ENCODE measurements at regions not wholly inside any gene's neighbourhood (a gene's known extent, or its start where the extent isn't known, plus 50 kb on each side); places are given as distances from the start of the nearest gene placed in this dataset.
"Not testable (repeated sequence)": the region's sequence is repeated elsewhere in the genome, so short reads cannot be mapped to it uniquely, and the experiment has no call there.

DNA sequence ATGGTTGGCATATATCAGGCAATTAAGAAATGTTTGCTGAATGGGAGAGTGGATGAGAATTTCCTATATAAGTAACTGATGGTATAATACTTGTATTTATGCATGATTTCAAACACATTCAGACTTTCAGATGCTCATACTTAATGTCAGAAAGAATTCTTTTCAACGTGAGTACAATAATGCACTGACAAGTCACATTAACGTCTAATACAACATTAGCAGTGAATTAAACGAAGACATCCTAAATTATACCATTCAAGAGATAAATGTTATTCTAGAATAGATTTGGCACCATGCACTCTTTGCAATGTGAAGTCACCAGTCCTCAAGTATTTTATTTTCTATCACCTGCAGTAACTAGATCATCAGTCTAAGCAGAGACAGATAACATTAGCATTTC is 712.9 kb downstream of the TLE1 start:
- Histone ChIP-seq H3K27me3 (ENCODE audit: control insufficient read depth in 2 of 2, insufficient read depth in 2 of 2, low read length in 2 of 2) (no peaks in the 10 kb centered on the region), H3K27ac (ENCODE audit: insufficient read depth, low read depth, low read length) (no peak overlapping the region), H3K9me3 (replicated peaks; ENCODE audit: control insufficient read depth, insufficient read depth, low read length) (no peaks in the 10 kb centered on the region), H3K4me3 (replicated peaks in 1 of 3; ENCODE audit: insufficient read depth in 1 of 3, low read depth in 1 of 3, low read length in 3 of 3) (no peak overlapping the region), H3K4me1 (ENCODE audit: control insufficient read depth, extremely low read depth, insufficient read depth, low read length) (no peaks in the 10 kb centered on the region), H3K79me2 (ENCODE audit: control insufficient read depth, insufficient read depth, low read length) (no peaks in the 10 kb centered on the region), H3K9ac (replicated peaks; ENCODE audit: extremely low read depth, insufficient read depth, low read length) (no peak overlapping the region), H2AFZ (ENCODE audit: low read depth, low read length) (no peak overlapping the region), H4K20me1 (replicated peaks; ENCODE audit: control insufficient read depth, extremely low read depth, insufficient read depth, low read length) (no peaks in the 10 kb centered on the region), H3K36me3 (ENCODE audit: control insufficient read depth in 2 of 2, extremely low read depth in 1 of 2, insufficient read depth in 2 of 2, low read length in 2 of 2) (no peaks in the 10 kb centered on the region), H3K4me2 (ENCODE audit: insufficient read depth, low read length) (no peak overlapping the region), H3K9me1 (replicated peaks; ENCODE audit: control insufficient read depth, extremely low read depth, insufficient read depth, low read length) (no peaks in the 10 kb centered on the region)
- ChIA-PET POLR2A (no interaction called here), CTCF (no interaction called here)
- TF ChIP-seq EZH2 (IDR thresholded peaks at IDR 0.05; ENCODE audit: borderline replicate concordance, low read depth, low read length, severe bottlenecking) (no peak), MYC (IDR thresholded peaks at IDR 0.05; ENCODE audit: low read depth, low read length) (no peak), JUN (IDR thresholded peaks at IDR 0.05; ENCODE audit: borderline replicate concordance, insufficient read depth, insufficient read length, low read depth) (no peak), FOS (IDR thresholded peaks at IDR 0.05; ENCODE audit: borderline replicate concordance, insufficient read depth, low read length) (no peak), POLR2A (IDR thresholded peaks at IDR 0.05; ENCODE audit: low read depth, low read length) (no peak), POLR2AphosphoS5 (IDR thresholded peaks at IDR 0.05; ENCODE audit: insufficient read depth, low read depth, low read length) (no peak), GATA2 (IDR thresholded peaks at IDR 0.05; ENCODE audit: insufficient read depth, insufficient read length, low read depth, low read length) (no peak)
- TF ChIP-seq, protein P1, sequence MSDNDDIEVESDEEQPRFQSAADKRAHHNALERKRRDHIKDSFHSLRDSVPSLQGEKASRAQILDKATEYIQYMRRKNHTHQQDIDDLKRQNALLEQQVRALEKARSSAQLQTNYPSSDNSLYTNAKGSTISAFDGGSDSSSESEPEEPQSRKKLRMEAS (IDR thresholded peaks at IDR 0.05; ENCODE audit: insufficient read depth, insufficient read length) = no peak
- TF ChIP-seq, protein P2, sequence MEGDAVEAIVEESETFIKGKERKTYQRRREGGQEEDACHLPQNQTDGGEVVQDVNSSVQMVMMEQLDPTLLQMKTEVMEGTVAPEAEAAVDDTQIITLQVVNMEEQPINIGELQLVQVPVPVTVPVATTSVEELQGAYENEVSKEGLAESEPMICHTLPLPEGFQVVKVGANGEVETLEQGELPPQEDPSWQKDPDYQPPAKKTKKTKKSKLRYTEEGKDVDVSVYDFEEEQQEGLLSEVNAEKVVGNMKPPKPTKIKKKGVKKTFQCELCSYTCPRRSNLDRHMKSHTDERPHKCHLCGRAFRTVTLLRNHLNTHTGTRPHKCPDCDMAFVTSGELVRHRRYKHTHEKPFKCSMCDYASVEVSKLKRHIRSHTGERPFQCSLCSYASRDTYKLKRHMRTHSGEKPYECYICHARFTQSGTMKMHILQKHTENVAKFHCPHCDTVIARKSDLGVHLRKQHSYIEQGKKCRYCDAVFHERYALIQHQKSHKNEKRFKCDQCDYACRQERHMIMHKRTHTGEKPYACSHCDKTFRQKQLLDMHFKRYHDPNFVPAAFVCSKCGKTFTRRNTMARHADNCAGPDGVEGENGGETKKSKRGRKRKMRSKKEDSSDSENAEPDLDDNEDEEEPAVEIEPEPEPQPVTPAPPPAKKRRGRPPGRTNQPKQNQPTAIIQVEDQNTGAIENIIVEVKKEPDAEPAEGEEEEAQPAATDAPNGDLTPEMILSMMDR (IDR thresholded peaks at IDR 0.05; ENCODE audit: extremely low read depth in 1 of 2, insufficient read depth in 1 of 2, low read depth in 1 of 2, low read length in 2 of 2) = no peak
- no peak for FAIRE-seq
- no TSS peak for BruUV-seq (replicated peaks)
- intact Hi-C loops (cut with micrococcal nuclease) (no loop called here), dilution Hi-C loops (cut with MboI; ENCODE audit: extremely low pct_ligation_motif_present, low sequenced_read_pairs) (no loop called here)
- DNase-seq (ENCODE audit: low read depth, low spot score) = no peak

DNA sequence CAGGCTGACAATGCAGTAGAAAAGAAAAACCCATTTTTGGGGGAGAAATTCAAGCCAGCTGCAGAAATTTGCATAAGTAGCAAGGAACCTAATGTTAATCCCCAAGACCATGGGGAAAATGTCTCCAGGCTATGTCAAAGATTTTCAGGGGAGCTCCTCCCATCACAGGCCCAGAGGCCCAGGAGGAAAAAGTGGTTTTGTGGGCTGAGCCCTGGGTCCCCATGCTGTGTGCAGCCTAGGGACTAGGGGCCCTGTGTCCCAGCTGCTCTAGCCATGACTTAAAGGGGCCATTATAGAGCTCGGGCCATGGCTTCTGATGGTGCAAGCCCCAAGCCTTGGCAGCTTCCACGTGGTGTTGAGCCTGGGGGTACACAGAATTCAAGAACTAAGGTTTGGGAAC is 719.0 kb downstream of the TLE1 start:
- H3K4me3 ChIP-seq (replicated peaks in 1 of 3; ENCODE audit: insufficient read depth in 1 of 3, low read depth in 1 of 3, low read length in 3 of 3); FAIRE-seq; H3K27ac ChIP-seq (ENCODE audit: insufficient read depth, low read depth, low read length); H3K9ac ChIP-seq (replicated peaks; ENCODE audit: extremely low read depth, insufficient read depth, low read length); H2AFZ ChIP-seq (ENCODE audit: low read depth, low read length); CTCF ChIA-PET; intact Hi-C loops (cut with micrococcal nuclease); H3K4me2 ChIP-seq (ENCODE audit: insufficient read depth, low read length); dilution Hi-C loops (cut with MboI; ENCODE audit: extremely low pct_ligation_motif_present, low sequenced_read_pairs); H3K36me3 ChIP-seq (ENCODE audit: control insufficient read depth in 2 of 2, extremely low read depth in 1 of 2, insufficient read depth in 2 of 2, low read length in 2 of 2); H4K20me1 ChIP-seq (replicated peaks; ENCODE audit: control insufficient read depth, extremely low read depth, insufficient read depth, low read length); H3K27me3 ChIP-seq (ENCODE audit: control insufficient read depth in 2 of 2, insufficient read depth in 2 of 2, low read length in 2 of 2); POLR2A ChIA-PET; H3K9me3 ChIP-seq (replicated peaks; ENCODE audit: control insufficient read depth, insufficient read depth, low read length); H3K4me1 ChIP-seq (ENCODE audit: control insufficient read depth, extremely low read depth, insufficient read depth, low read length); BruUV-seq (replicated peaks); H3K9me1 ChIP-seq (replicated peaks; ENCODE audit: control insufficient read depth, extremely low read depth, insufficient read depth, low read length); H3K79me2 ChIP-seq (ENCODE audit: control insufficient read depth, insufficient read depth, low read length); DNase-seq (ENCODE audit: low read depth, low spot score): not testable (repeated sequence)
